ENCODE measurements at regions not wholly inside any gene's neighbourhood (a gene's known extent, or its start where the extent isn't known, plus 50 kb on each side); places are given as distances from the start of the nearest gene placed in this dataset.
A peak's percentile ranks its signal among the peaks of the same experiment; 100 is the strongest.
"Not testable (repeated sequence)": the region's sequence is repeated elsewhere in the genome, so short reads cannot be mapped to it uniquely, and the experiment has no call there.

GRCh38 chr21:32886339-32886738, 114.8 kb upstream of the PAXBP1 start:
- DNase-seq = no peak

- DNase-seq = no peak
Observed at GRCh38 chr21:32887026-32887425, 115.5 kb upstream of the PAXBP1 start.

- no peak for DNase-seq
Observed at GRCh38 chr21:32888971-32889370, 117.4 kb upstream of the PAXBP1 start.

DNA sequence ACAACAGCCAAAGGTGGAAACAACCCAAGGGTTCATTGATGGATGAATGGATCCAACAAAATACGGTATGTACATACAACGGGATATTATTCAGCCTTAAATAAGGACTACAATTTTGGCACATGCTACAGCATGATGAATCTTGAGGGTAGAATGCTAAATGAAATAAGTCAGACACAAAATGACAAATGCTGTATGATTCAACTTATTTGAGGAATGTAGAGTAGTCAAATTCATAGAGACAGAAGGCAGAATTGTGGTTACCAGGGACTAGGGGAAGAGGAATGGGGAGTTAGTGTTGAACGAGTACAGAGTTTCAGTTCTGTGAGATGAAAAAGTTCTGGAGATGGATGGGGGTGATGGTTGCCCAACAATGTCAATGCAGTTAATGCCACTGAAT, 118.0 kb upstream of the PAXBP1 start:
- DNase-seq = no peak

- DNase-seq = no peak
Observed at GRCh38 chr21:32894321-32894720, 122.8 kb upstream of the PAXBP1 start.

- DNase-seq = no peak
Observed at GRCh38 chr21:32900814-32901213, 124.9 kb upstream of the OLIG2 start.

GRCh38 chr21:32907521-32907920, 118.2 kb upstream of the OLIG2 start:
- no peak for DNase-seq

DNA sequence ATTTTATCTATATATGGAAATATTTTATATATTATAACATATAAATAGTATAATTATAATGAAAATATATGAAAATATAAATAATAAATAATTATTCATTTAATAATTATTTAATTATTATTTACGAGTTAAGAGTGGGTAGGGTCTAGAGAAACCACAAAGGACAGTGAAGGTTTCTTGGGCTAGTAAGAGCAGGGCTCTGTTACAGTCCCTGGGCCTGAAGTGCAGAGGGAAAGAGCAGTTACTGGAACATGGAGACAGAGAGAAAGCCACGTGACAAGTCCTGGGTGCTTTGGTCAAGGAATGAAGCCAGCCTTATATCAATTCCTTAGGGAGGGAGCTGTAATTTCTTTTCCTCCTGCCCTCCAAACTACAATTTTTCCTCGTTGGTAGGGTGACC, 117.2 kb upstream of the OLIG2 start:
- no peak for DNase-seq

- no peak for DNase-seq
Observed at GRCh38 chr21:32909393-32909792, 116.3 kb upstream of the OLIG2 start.

DNA sequence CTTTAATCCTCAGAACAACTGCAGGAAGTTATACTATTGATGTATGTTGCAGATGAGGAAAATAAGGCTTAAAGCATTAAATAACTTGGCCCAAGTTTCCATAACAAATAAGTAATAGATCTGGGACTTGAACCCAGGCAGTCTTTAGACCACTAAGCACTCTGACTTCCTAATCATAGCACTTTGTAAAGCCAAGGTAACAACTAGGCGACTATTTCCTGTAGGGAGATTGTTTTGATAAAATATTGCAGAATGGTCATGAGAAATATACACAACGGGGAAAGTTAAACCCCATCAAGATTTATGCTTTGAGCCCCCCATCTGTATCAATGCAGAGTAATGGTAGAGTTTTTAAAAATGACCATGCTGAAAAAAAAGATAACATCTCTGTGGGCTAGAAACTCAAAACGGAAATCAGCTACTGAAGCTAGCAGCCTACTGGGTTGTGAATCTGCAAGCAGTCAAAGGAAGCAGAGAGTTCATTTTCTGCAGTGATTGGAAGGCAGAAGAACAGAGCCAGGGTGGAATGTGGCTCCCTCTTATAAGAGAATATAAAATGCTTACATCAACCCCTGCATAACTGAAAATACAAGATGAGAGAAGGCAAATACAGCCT, 111.2 kb upstream of the OLIG2 start:
- DNase-seq = no peak

DNA sequence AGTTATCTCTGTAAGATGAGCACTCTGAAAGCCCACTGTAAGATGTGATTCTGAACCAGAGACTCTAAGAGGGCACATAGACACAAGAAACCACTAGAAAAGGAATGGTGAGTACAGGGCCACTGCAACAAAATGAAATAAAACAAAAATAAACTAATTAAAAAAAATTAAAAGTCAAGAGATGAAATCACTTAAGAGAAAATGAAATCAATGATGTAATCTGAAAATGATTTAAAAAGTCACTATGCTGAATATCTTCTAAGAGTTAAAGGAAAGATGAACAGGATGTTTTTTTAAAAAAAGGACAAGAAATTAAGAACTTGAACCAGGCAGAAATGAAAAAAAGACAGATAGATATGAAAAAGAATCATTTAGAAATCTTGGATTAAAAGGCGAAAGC, 110.6 kb upstream of the OLIG2 start:
- no peak for DNase-seq

- no peak for DNase-seq
Observed at GRCh38 chr21:32916088-32916487, 109.6 kb upstream of the OLIG2 start.

GRCh38 chr21:32916522-32917099, 109.1 kb upstream of the OLIG2 start:
- no peak for DNase-seq

DNA sequence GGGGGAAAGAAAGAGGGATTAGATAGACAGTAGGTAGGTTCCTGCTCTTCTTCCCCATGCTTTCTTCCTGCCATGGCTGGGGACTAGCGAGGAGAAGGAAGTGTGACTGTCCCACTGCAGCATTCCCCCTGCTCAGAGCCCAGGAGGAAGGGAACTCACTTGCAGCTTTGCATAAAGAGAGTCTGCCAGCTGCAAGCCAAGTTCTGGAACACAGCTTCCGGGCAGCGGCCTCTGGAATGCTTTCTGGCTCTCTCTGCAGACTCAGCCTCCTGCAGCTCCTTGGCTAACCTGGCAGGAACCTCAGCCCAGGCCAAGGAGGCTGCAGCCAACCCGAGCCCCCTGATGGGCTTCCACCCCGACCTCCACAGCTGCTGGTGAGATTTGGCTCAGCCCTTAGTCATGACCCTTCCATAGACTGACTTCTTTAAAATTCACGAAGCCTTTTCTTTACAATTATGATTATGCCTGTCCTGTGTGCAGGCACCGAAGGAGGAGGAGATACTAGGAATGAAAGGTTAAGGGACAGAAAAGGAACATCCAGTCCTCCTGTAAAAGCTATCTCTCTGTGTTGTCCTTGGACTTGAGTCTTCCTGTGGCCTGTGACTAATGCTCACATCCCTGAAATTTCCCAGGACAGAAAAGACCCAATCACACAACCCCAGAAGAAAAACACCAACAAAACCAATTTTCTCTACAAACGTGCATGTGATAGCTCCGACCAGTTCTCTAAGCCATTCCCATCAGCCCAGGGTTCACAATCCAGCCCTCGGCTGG, 108.2 kb upstream of the OLIG2 start:
- peak; percentile 23 for DNase-seq

- DNase-seq = peak; percentile 84
Observed at GRCh38 chr21:32918478-32919120, 107.1 kb upstream of the OLIG2 start.

- DNase-seq = no peak
Observed at GRCh38 chr21:32920474-32920873, 105.3 kb upstream of the OLIG2 start.

DNA sequence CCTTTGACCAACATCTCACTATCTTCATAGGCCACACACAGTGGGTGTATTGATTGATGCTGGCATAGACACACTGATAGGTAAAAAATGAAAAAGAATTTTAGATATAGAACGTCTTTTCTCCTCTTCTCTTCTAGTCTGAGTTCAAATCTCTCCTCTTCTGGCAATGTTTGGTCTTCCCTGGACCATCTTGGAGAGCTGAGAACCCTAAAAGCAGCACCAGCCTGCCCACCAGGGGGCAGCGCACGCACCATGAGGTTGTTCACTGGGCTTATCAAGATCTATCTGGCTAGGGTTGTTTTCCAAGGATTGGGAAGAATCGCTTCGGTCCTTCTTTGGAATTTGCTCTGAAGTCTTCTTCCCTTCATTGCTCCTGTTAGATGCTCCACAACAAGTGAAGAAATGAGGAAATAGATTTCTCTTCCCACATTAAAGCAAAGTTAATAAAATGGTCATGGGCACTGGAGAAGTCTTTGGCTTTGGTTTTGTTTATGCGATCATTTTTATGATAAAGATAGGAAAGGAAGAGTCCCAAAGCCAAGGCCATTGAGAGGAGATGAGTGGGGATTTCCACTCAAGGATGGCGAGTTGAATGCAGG, 104.0 kb upstream of the OLIG2 start:
- no peak for DNase-seq

DNA sequence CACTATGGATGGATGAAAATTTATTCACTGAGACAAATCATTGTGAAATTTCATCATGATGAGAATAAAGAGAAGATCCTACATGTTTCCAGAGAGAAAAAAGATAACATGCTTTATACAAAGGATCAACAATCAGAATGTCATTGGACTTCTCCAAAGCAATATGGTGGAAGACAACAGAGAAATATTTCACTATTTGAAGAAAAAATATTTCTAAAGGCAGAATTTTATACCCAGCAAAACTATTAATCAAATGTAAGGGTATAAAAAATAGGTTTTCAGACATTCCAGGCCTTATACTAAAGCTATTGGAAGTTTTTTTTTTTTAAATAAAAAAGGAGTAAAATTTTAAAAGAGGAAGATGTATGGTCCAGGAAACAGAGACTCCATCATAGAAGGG, 100.6 kb upstream of the OLIG2 start:
- DNase-seq = no peak

DNA sequence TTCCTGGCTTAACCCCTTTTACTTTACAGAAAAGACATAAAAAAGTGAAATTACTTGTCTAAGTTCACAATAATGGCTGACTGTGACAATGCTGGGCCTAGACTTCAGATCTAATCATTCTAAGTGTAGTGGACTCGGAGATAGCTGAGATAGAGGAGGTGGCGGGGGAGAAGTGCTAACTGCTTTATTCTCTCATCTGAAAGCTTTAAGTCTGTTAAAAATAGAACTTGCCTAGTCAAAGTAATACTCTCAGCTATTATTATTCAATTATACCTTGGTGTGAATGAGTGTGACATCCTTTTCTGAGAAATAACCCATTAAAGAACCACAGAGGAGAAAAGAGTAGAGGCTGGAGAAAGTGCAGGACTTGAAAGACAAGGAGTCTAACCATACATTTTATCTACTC, 96.1 kb upstream of the OLIG2 start:
- DNase-seq = no peak

DNA sequence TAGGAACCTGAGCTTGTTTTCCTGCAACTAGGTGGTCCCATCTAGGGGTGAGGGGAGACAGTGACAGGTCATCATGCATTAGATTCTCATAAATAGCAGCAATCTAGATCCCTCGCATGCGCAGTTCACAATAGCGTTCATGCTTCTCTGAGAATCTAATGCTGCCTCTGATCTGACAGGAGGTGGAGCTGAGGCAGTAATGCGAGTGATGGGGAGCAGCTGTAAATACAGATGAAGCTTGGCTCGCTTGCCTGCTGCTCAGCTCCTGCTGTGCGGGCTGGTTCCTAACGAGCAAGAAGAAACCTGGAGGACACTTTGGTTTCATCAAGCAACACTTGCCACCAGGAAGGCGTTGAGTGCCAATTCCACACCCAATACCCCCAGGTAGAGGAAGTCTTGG, 95.1 kb upstream of the OLIG2 start:
- DNase-seq = peak; percentile 73

DNA sequence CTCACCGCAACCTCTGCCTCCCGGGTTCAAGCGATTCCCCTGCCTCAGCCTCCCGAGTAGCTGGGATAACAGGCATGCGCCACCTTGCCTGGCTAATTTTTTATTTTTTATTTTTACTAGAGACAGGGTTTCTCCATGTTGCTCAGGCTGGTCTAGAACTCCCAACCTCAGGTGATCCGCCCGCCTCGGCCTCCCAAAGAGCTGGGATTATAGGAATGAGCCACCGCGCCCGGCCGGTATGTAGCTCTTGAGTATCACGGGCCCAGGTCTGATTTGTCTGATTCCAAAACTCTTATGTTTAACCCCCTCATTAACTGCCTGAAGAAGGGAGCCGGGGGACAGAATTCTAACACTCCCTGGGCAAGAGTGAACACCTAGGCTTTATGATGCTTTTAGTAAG, 91.7 kb upstream of the OLIG2 start:
- not testable (repeated sequence) for DNase-seq

GRCh38 chr21:32934829-32935228, 90.9 kb upstream of the OLIG2 start:
- DNase-seq = no peak

Data from retina (tissue), 1 donor.